PC-3 (cell line): ENCODE measurements at regions not wholly inside any gene's neighbourhood (a gene's known extent, or its start where the extent isn't known, plus 50 kb on each side); places are given as distances from the start of the nearest gene placed in this dataset.

ENCODE experiments used
- ATAC-seq: fragments of 200-7000 bp; cut with Tn5 transposase; 2 replicates; pipeline ENCODE4 v1.9.1; 2020; ENCODE audit warnings: mild to moderate bottlenecking, moderate library complexity
- BruUV-seq: library from RNA; stranded (reverse); fragments of 400-500 nt; replicated peaks from 2 replicates; lab custom pipeline; 2021; lab: Mats Ljungman, UMichigan
- CTCF ChIA-PET: fragments of 300-600 bp; sonication (Branson Sonifier 250); formaldehyde crosslinking; loops from one replicate; lab custom pipeline; 2022; ENCODE audit warnings: antibody characterized with exemption; lab: Charles Lee
- POLR2A ChIA-PET: fragments of 300-600 bp; sonication (Branson Sonifier 250); formaldehyde crosslinking; loops from one replicate; lab custom pipeline; 2022; ENCODE audit warnings: antibody characterized with exemption; ENCODE audit not compliant: unreplicated experiment; lab: Charles Lee
- DNase-seq: peaks from one replicate; pipeline ENCODE4 v3.0.0-alpha.2; 2015
- H2AFZ ChIP-seq: fragments of 300-600 bp; sonication (generic); 2 replicates; pipeline ENCODE4 v1.6.0; 2016; ENCODE audit warnings: antibody characterized with exemption, low read length
- H3F3A ChIP-seq: fragments of 300-600 bp; sonication (generic); one replicate; pipeline ENCODE4 v1.6.0; 2017; ENCODE audit warnings: antibody characterized with exemption, low read length, control low read depth, mild to moderate bottlenecking; ENCODE audit not compliant: unreplicated experiment
- H3K27ac ChIP-seq: fragments of 300-600 bp; sonication (generic); 2 replicates; pipeline ENCODE4 v1.5.1; 2016; ENCODE audit warnings: mild to moderate bottlenecking, low read length
- H3K27me3 ChIP-seq: fragments of 300-600 bp; sonication (generic); 2 replicates; pipeline ENCODE4 v1.6.1; 2016; ENCODE audit warnings: low read length, mixed read lengths
- H3K36me3 ChIP-seq: fragments of 300-600 bp; sonication (generic); 2 replicates; pipeline ENCODE4 v1.6.1; 2016; ENCODE audit warnings: low read depth, mixed run types, low read length, mixed read lengths
- H3K4me1 ChIP-seq: fragments of 300-600 bp; sonication (generic); 2 replicates; pipeline ENCODE4 v1.5.1; 2016; ENCODE audit warnings: low read length; ENCODE audit not compliant: insufficient read depth
- H3K4me2 ChIP-seq: fragments of 300-600 bp; sonication (generic); 2 replicates; pipeline ENCODE4 v1.6.0; 2016; ENCODE audit warnings: low read length
- H3K4me3 ChIP-seq: fragments of 300-600 bp; sonication (generic); 2 replicates; pipeline ENCODE4 v1.5.1; 2016; ENCODE audit warnings: mild to moderate bottlenecking, low read length, mixed read lengths
- H3K79me2 ChIP-seq: fragments of 300-600 bp; sonication (generic); 2 replicates; pipeline ENCODE4 v1.6.1; 2017; ENCODE audit warnings: low read length, mixed read lengths
- H3K9ac ChIP-seq: fragments of 300-600 bp; sonication (generic); 2 replicates; pipeline ENCODE4 v1.6.0; 2016; ENCODE audit warnings: mild to moderate bottlenecking, low read length
- H3K9me2 ChIP-seq: fragments of 300-600 bp; sonication (generic); replicated peaks from 2 replicates; pipeline ENCODE4 v1.6.1; 2016; ENCODE audit warnings: mixed run types, low read length, mixed read lengths
- H3K9me3 ChIP-seq: fragments of 300-600 bp; sonication (generic); 2 replicates; pipeline ENCODE4 v1.6.1; 2016; ENCODE audit warnings: low read length, mixed read lengths
- H4K20me1 ChIP-seq: fragments of 300-600 bp; sonication (generic); 2 replicates; pipeline ENCODE4 v1.6.1; 2016; ENCODE audit warnings: low read length, mixed read lengths
- EZH2 ChIP-seq: fragments of 300-600 bp; sonication (generic); IDR thresholded peaks from one replicate; pipeline ENCODE4 v1.6.1; 2017; ENCODE audit warnings: antibody characterized with exemption, mild to moderate bottlenecking, low read length; ENCODE audit not compliant: unreplicated experiment
- EZH2phosphoT487 ChIP-seq: fragments of 300-600 bp; sonication (generic); IDR thresholded peaks from 2 replicates; pipeline ENCODE4 v1.6.1; 2018; ENCODE audit warnings: mild to moderate bottlenecking, antibody characterized with exemption, low read length, borderline replicate concordance
- intact Hi-C: fragments of 100-400 bp; cut with micrococcal nuclease; formaldehyde crosslinking; loops from 2 replicates; pipeline ENCODE4 v1.9.0; 2023
- TF ChIP-seq, protein P1 (sequence below): fragments of 300-600 bp; sonication (generic); conservative IDR thresholded peaks from 2 replicates; pipeline ENCODE4 v1.5.1; 2017; ENCODE audit warnings: antibody characterized with exemption, low read depth, mild to moderate bottlenecking, low read length

DNA sequence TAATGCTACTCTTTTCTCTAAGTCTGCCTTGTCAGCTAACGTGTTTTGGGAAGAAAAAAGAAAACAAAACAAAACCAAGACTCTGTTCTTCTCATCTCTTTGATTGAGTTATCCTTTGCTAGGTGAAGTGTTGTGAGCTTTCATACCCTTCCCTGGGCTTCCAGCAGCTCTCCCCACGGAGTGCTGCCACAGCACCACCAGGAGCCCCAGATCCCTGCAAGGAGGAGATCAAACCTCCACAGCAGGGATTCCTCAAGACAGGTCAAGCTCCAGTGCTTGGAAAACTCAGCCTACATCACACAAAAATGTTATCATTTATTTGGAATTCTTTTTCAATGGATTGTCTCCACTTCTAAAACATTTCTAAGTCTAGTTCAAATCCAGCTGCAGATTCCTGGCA lies 1981.9 kb upstream of the TENM3 start:
- no peak overlapping the region for H3K9ac ChIP-seq
- CTCF ChIA-PET = no interaction called here
- H3K4me3 ChIP-seq = no peak overlapping the region
- no peaks in the 10 kb centered on the region for H3K79me2 ChIP-seq
- no peaks in the 10 kb centered on the region for H3K9me3 ChIP-seq
- no TSS peak for BruUV-seq
- no peaks in the 10 kb centered on the region for H4K20me1 ChIP-seq
- POLR2A ChIA-PET = no interaction called here
- H3K27ac ChIP-seq = no peak overlapping the region
- no peak overlapping the region for H2AFZ ChIP-seq
- ATAC-seq (no peak), DNase-seq (no peak)
- H3K4me2 ChIP-seq = no peak overlapping the region
- no peaks in the 10 kb centered on the region for H3F3A ChIP-seq
- intact Hi-C loops = no loop called here
- peaks cover 11% of the 10 kb centered on the region for H3K27me3 ChIP-seq
- TF ChIP-seq EZH2 = no peak
- no peak for TF ChIP-seq EZH2phosphoT487
- TF ChIP-seq, protein P1, sequence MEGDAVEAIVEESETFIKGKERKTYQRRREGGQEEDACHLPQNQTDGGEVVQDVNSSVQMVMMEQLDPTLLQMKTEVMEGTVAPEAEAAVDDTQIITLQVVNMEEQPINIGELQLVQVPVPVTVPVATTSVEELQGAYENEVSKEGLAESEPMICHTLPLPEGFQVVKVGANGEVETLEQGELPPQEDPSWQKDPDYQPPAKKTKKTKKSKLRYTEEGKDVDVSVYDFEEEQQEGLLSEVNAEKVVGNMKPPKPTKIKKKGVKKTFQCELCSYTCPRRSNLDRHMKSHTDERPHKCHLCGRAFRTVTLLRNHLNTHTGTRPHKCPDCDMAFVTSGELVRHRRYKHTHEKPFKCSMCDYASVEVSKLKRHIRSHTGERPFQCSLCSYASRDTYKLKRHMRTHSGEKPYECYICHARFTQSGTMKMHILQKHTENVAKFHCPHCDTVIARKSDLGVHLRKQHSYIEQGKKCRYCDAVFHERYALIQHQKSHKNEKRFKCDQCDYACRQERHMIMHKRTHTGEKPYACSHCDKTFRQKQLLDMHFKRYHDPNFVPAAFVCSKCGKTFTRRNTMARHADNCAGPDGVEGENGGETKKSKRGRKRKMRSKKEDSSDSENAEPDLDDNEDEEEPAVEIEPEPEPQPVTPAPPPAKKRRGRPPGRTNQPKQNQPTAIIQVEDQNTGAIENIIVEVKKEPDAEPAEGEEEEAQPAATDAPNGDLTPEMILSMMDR = no peak
- H3K4me1 ChIP-seq = no peaks in the 10 kb centered on the region
- no peaks in the 10 kb centered on the region for H3K36me3 ChIP-seq
- H3K9me2 ChIP-seq = no peaks in the 10 kb centered on the region

DNA sequence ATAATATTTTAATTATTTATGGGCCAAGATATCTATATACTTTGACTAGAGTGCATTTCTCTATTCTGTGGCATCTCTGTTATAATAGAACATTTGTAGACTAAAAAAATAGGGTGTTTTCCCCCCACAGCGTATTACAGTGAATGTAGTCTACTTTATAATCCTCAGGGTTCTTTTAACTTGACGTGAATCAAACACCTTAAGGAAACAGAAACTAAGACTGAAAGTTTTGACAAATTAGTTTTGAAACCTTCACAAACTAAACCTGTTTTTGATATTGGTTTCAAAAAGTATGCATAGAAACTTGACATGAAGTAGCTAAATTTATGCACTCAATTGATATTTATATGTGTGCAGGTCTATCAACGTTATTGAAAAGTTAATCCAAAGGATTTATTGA lies 1963.1 kb upstream of the TENM3 start:
- no peak overlapping the region for H3K4me2 ChIP-seq
- H2AFZ ChIP-seq = no peak overlapping the region
- no peaks in the 10 kb centered on the region for H3K9me3 ChIP-seq
- no peaks in the 10 kb centered on the region for H3K4me1 ChIP-seq
- TF ChIP-seq, protein P1 = no peak
- TF ChIP-seq EZH2phosphoT487 (no peak), EZH2 (no peak)
- ChIA-PET CTCF (no interaction called here), POLR2A (no interaction called here)
- no peaks in the 10 kb centered on the region for H3K27me3 ChIP-seq
- no peaks in the 10 kb centered on the region for H3F3A ChIP-seq
- H3K36me3 ChIP-seq = no peaks in the 10 kb centered on the region
- H3K9me2 ChIP-seq = no peaks in the 10 kb centered on the region
- H3K27ac ChIP-seq = no peak overlapping the region
- no TSS peak for BruUV-seq
- no peak overlapping the region for H3K9ac ChIP-seq
- no peaks in the 10 kb centered on the region for H4K20me1 ChIP-seq
- no peaks in the 10 kb centered on the region for H3K79me2 ChIP-seq
- ATAC-seq = no peak
- H3K4me3 ChIP-seq = no peak overlapping the region
- DNase-seq = no peak
- intact Hi-C loops = no loop called here

DNA sequence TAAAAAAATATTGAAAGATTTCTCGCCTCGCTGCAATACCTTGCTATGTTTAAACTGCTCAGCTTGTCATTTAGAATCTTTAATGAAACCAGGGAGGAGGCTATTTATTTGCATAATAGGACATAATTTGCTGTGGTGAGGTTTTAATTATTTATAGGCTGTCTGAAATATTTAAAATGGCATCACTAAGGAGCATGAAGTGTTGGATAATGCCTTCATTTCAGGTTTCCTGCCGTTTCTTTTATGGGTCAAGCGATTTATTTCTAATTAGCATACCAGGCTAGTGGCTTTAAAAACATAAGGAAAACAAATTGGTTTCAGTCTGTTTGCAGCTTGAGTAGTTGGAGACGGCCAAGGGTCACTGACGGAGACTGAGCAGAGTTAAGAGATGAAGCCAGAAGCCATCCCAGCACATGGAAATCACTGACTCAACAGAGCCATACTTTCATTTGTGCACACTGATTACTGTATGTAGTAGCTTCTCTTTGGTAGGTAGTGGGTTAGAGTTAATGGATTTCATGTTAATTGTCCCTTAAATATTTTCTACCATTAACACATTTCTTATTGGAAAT lies 1962.4 kb upstream of the TENM3 start:
- H3K79me2 ChIP-seq = no peaks in the 10 kb centered on the region
- no peaks in the 10 kb centered on the region for H3K9me3 ChIP-seq
- no peak overlapping the region for H3K27ac ChIP-seq
- no peak for TF ChIP-seq EZH2
- TF ChIP-seq EZH2phosphoT487 = no peak
- TF ChIP-seq, protein P1 = no peak
- no peak overlapping the region for H3K9ac ChIP-seq
- no peak overlapping the region for H3K4me2 ChIP-seq
- no TSS peak for BruUV-seq
- no peaks in the 10 kb centered on the region for H3F3A ChIP-seq
- ATAC-seq (no peak), DNase-seq (no peak)
- intact Hi-C loops = no loop called here
- H2AFZ ChIP-seq = no peak overlapping the region
- H3K9me2 ChIP-seq = no peaks in the 10 kb centered on the region
- H3K36me3 ChIP-seq = no peaks in the 10 kb centered on the region
- H3K4me1 ChIP-seq = no peaks in the 10 kb centered on the region
- H4K20me1 ChIP-seq = no peaks in the 10 kb centered on the region
- ChIA-PET POLR2A (no interaction called here), CTCF (no interaction called here)
- no peak overlapping the region for H3K4me3 ChIP-seq
- H3K27me3 ChIP-seq = no peaks in the 10 kb centered on the region
